ENCODE measurements at regions not wholly inside any gene's neighbourhood (a gene's known extent, or its start where the extent isn't known, plus 50 kb on each side); places are given as distances from the start of the nearest gene placed in this dataset.

- H3K36me3 ChIP-seq: no peaks in the 10 kb centered on the region
- H3K4me1 ChIP-seq (ENCODE audit: control insufficient read depth in 1 of 2, insufficient read depth in 1 of 2, low read depth in 1 of 2, low read length in 1 of 2): no peaks in the 10 kb centered on the region
- H3K9me3 ChIP-seq: no peaks in the 10 kb centered on the region
- no peak overlapping the region for H3K27ac ChIP-seq
- no peak overlapping the region for H3K4me3 ChIP-seq (ENCODE audit: low read depth in 1 of 2, low read length in 1 of 2)
- H3K27me3 ChIP-seq: no peaks in the 10 kb centered on the region
- TF ChIP-seq CTCF (IDR thresholded peaks at IDR 0.05): no peak
Observed at GRCh38 chr7:70940597-70940996, 191.3 kb upstream of the GALNT17 start.

- TF ChIP-seq CTCF (IDR thresholded peaks at IDR 0.05): no peak
- no peak overlapping the region for H3K27ac ChIP-seq
- H3K36me3 ChIP-seq: no peaks in the 10 kb centered on the region
- H3K27me3 ChIP-seq: no peaks in the 10 kb centered on the region
- H3K9me3 ChIP-seq: no peaks in the 10 kb centered on the region
- no peaks in the 10 kb centered on the region for H3K4me1 ChIP-seq (ENCODE audit: control insufficient read depth in 1 of 2, insufficient read depth in 1 of 2, low read depth in 1 of 2, low read length in 1 of 2)
- H3K4me3 ChIP-seq (ENCODE audit: low read depth in 1 of 2, low read length in 1 of 2): no peak overlapping the region
Observed at GRCh38 chr7:70942791-70943190, 189.2 kb upstream of the GALNT17 start.

- Histone ChIP-seq H3K27ac (no peak overlapping the region), H3K4me3 (ENCODE audit: low read depth in 1 of 2, low read length in 1 of 2) (no peak overlapping the region), H3K9me3 (no peaks in the 10 kb centered on the region), H3K4me1 (ENCODE audit: control insufficient read depth in 1 of 2, insufficient read depth in 1 of 2, low read depth in 1 of 2, low read length in 1 of 2) (no peaks in the 10 kb centered on the region), H3K36me3 (no peaks in the 10 kb centered on the region), H3K27me3 (no peaks in the 10 kb centered on the region)
- TF ChIP-seq CTCF (IDR thresholded peaks at IDR 0.05): no peak
Observed at GRCh38 chr7:70944516-70944915, 187.4 kb upstream of the GALNT17 start.

GRCh38 chr7:70947181-70947580 is 184.8 kb upstream of the GALNT17 start:
- Histone ChIP-seq H3K27me3 (no peaks in the 10 kb centered on the region), H3K27ac (no peak overlapping the region), H3K36me3 (no peaks in the 10 kb centered on the region), H3K4me3 (ENCODE audit: low read depth in 1 of 2, low read length in 1 of 2) (no peak overlapping the region), H3K4me1 (ENCODE audit: control insufficient read depth in 1 of 2, insufficient read depth in 1 of 2, low read depth in 1 of 2, low read length in 1 of 2) (no peaks in the 10 kb centered on the region), H3K9me3 (no peaks in the 10 kb centered on the region)
- TF ChIP-seq CTCF (IDR thresholded peaks at IDR 0.05): no peak

- no peak overlapping the region for H3K4me3 ChIP-seq (ENCODE audit: low read depth in 1 of 2, low read length in 1 of 2)
- no peak for TF ChIP-seq CTCF (IDR thresholded peaks at IDR 0.05)
- H3K27me3 ChIP-seq: no peaks in the 10 kb centered on the region
- no peaks in the 10 kb centered on the region for H3K36me3 ChIP-seq
- H3K9me3 ChIP-seq: no peaks in the 10 kb centered on the region
- H3K27ac ChIP-seq: no peak overlapping the region
- no peaks in the 10 kb centered on the region for H3K4me1 ChIP-seq (ENCODE audit: control insufficient read depth in 1 of 2, insufficient read depth in 1 of 2, low read depth in 1 of 2, low read length in 1 of 2)
Observed at GRCh38 chr7:70949862-70950261, 182.1 kb upstream of the GALNT17 start.
